SK-N-SH treated with all-trans-retinoic acid at 6 μM for 48 hours (cell line): ENCODE measurements at regions not wholly inside any gene's neighbourhood (a gene's known extent, or its start where the extent isn't known, plus 50 kb on each side); places are given as distances from the start of the nearest gene placed in this dataset.

Source experiments
- ATAC-seq: fragments of 200-7000 bp; cut with Tn5 transposase; 3 replicates; pipeline ENCODE4 v1.9.1; 2020; ENCODE audit warnings: mild to moderate bottlenecking, moderate library complexity
- BACH2 ChIP-seq: fragments of 250-450 bp; sonication (Bioruptor Pico); IDR thresholded peaks from 2 replicates; pipeline ENCODE4 v1.9.0; 2021; ENCODE audit warnings: mild to moderate bottlenecking, borderline replicate concordance
- CSDC2 ChIP-seq: fragments of 250-450 bp; sonication (Bioruptor Pico); IDR thresholded peaks from 2 replicates; pipeline ENCODE4 v1.5.0; 2020; ENCODE audit warnings: mild to moderate bottlenecking, moderate library complexity
- GLIS3 ChIP-seq: fragments of 250-450 bp; sonication (Bioruptor Pico); IDR thresholded peaks from 2 replicates; pipeline ENCODE4 v1.5.0; 2020; ENCODE audit warnings: mild to moderate bottlenecking, moderate library complexity
- OSR1 ChIP-seq: fragments of 250-450 bp; sonication (Bioruptor Pico); IDR thresholded peaks from 2 replicates; pipeline ENCODE4 v1.8.0; 2022; ENCODE audit warnings: moderate library complexity, mild to moderate bottlenecking, inconsistent platforms
- PPARA ChIP-seq: fragments of 250-450 bp; sonication (Bioruptor Pico); IDR thresholded peaks from 2 replicates; pipeline ENCODE4 v1.5.0; 2020; ENCODE audit warnings: mild to moderate bottlenecking, borderline replicate concordance
- RARB ChIP-seq: fragments of 250-450 bp; sonication (Bioruptor Pico); IDR thresholded peaks from 2 replicates; pipeline ENCODE4 v1.8.0; 2021; ENCODE audit warnings: mild to moderate bottlenecking, moderate library complexity
- SNAI2 ChIP-seq: fragments of 250-450 bp; sonication (Bioruptor Pico); IDR thresholded peaks from 2 replicates; pipeline ENCODE4 v1.5.0; 2020; ENCODE audit warnings: mild to moderate bottlenecking, moderate library complexity
- TCF4 ChIP-seq: fragments of 250-450 bp; sonication (Bioruptor Pico); IDR thresholded peaks from 2 replicates; pipeline ENCODE4 v1.8.0; 2021; ENCODE audit warnings: mild to moderate bottlenecking, moderate library complexity, borderline replicate concordance
- TOX ChIP-seq: fragments of 250-450 bp; sonication (Bioruptor Pico); IDR thresholded peaks from 2 replicates; pipeline ENCODE4 v1.8.0; 2021; ENCODE audit warnings: mild to moderate bottlenecking, moderate library complexity, borderline replicate concordance
- ZC3H10 ChIP-seq: fragments of 250-450 bp; sonication (Bioruptor Pico); IDR thresholded peaks from 2 replicates; pipeline ENCODE4 v1.5.1; 2021; ENCODE audit warnings: mild to moderate bottlenecking, moderate library complexity
- ZFP3 ChIP-seq: fragments of 250-450 bp; sonication (Bioruptor Pico); IDR thresholded peaks from 2 replicates; pipeline ENCODE4 v1.5.0; 2020; ENCODE audit warnings: mild to moderate bottlenecking, moderate library complexity
- ZFP30 ChIP-seq: fragments of 450-650 bp; formaldehyde crosslinking; IDR thresholded peaks from 2 replicates; pipeline ENCODE4 v1.5.0; 2022; ENCODE audit warnings: mild to moderate bottlenecking, moderate library complexity
- ZNF70 ChIP-seq: fragments of 450-650 bp; formaldehyde crosslinking; IDR thresholded peaks from 2 replicates; pipeline ENCODE4 v1.5.0; 2020; ENCODE audit warnings: mild to moderate bottlenecking, moderate library complexity
- ZNF8 ChIP-seq: fragments of 450-650 bp; formaldehyde crosslinking; IDR thresholded peaks from 2 replicates; pipeline ENCODE4 v1.5.0; 2020; ENCODE audit warnings: mild to moderate bottlenecking, moderate library complexity
- TF ChIP-seq, protein P1 (sequence below): fragments of 250-450 bp; sonication (Bioruptor Pico); IDR thresholded peaks from 2 replicates; pipeline ENCODE4 v1.8.0; 2020; ENCODE audit warnings: mild to moderate bottlenecking, moderate library complexity, borderline replicate concordance
- TF ChIP-seq, protein P2 (sequence below): fragments of 250-450 bp; sonication (Bioruptor Pico); IDR thresholded peaks from 2 replicates; pipeline ENCODE4 v1.5.1; 2020; ENCODE audit warnings: low read depth, mild to moderate bottlenecking, moderate library complexity
- TF ChIP-seq, protein P3 (sequence below): fragments of 250-450 bp; sonication (Bioruptor Pico); IDR thresholded peaks from 2 replicates; pipeline ENCODE4 v1.5.0; 2020; ENCODE audit warnings: mild to moderate bottlenecking, moderate library complexity
- TF ChIP-seq, protein P4 (sequence below): fragments of 250-450 bp; sonication (Bioruptor Pico); IDR thresholded peaks from 2 replicates; pipeline ENCODE4 v1.8.0; 2021; ENCODE audit warnings: low read depth, mild to moderate bottlenecking, moderate library complexity, borderline replicate concordance

DNA sequence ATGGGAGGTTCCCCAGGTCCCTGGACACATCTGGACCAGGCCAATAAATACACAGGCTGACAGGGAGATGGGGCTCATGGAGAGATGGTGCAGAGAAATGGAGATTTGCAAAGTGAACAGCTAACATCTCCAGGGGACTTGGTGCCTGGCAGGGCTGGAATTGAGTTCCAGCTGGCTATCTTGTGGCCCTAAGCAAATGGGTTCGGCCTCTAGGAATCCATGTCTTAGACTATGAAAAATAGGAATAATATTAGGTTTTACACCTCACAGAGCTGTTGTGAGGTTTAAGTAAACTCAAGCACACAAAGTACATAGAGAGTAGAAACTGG lies 82.9 kb upstream of the SPATA12 start (continued):
- TF ChIP-seq, protein P1, sequence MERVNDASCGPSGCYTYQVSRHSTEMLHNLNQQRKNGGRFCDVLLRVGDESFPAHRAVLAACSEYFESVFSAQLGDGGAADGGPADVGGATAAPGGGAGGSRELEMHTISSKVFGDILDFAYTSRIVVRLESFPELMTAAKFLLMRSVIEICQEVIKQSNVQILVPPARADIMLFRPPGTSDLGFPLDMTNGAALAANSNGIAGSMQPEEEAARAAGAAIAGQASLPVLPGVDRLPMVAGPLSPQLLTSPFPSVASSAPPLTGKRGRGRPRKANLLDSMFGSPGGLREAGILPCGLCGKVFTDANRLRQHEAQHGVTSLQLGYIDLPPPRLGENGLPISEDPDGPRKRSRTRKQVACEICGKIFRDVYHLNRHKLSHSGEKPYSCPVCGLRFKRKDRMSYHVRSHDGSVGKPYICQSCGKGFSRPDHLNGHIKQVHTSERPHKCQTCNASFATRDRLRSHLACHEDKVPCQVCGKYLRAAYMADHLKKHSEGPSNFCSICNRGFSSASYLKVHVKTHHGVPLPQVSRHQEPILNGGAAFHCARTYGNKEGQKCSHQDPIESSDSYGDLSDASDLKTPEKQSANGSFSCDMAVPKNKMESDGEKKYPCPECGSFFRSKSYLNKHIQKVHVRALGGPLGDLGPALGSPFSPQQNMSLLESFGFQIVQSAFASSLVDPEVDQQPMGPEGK (CRISPR knock-in tag), result no peak
- no peak for TF ChIP-seq SNAI2 (CRISPR knock-in tag)
- TF ChIP-seq ZNF8 (CRISPR knock-in tag), result no peak

DNA sequence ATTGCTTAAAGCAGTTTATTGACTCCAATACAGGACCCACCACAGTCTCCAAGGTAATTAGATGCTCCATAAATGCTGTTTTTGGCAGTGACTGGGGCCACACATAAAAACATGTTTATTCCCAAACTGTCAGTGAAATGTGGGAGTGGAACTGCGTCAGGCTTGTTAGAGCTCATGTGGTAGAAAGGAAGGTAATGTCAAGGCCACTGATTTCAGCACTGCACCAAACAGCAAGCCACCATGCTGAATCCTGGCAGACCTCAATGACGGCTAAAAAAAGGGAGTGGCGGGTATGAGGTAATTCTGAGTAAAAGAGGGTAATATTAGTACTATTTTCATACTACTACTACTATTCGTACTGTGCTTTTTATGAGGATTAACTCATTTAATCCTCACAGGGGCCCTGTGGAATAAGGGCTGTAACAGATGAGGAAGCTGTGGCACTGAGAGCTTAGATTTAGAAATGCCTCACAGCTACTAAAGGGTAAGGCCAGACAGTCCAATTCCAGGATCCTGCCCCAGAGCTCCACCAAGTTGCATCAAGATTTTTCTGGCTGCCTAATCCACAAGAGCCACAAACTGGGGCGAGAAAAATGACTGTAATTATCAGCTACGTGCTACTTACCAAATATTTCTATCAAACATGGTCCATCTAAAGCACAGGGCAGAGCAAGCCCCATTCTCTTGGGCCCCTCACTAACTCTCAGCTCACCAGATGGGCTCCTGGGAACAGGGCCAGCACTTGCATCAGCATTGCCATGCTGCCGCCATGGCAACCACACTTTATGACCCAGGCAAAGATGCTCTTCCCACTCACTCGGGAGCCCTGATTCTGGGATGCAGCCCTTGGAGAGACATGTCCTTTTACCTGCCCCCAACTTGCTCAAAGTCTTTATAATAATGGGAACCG lies 83.6 kb upstream of the SPATA12 start:
- no peak for TF ChIP-seq RARB (CRISPR knock-in tag)
- TF ChIP-seq, protein P2, sequence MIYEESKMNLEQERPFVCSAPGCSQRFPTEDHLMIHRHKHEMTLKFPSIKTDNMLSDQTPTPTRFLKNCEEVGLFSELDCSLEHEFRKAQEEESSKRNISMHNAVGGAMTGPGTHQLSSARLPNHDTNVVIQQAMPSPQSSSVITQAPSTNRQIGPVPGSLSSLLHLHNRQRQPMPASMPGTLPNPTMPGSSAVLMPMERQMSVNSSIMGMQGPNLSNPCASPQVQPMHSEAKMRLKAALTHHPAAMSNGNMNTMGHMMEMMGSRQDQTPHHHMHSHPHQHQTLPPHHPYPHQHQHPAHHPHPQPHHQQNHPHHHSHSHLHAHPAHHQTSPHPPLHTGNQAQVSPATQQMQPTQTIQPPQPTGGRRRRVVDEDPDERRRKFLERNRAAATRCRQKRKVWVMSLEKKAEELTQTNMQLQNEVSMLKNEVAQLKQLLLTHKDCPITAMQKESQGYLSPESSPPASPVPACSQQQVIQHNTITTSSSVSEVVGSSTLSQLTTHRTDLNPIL, result no peak
- TF ChIP-seq OSR1 (CRISPR knock-in tag), result no peak
- no peak for TF ChIP-seq TOX (CRISPR knock-in tag)
- TF ChIP-seq GLIS3 (CRISPR knock-in tag), result no peak
- TF ChIP-seq ZC3H10 (CRISPR knock-in tag), result no peak
- TF ChIP-seq, protein P3, sequence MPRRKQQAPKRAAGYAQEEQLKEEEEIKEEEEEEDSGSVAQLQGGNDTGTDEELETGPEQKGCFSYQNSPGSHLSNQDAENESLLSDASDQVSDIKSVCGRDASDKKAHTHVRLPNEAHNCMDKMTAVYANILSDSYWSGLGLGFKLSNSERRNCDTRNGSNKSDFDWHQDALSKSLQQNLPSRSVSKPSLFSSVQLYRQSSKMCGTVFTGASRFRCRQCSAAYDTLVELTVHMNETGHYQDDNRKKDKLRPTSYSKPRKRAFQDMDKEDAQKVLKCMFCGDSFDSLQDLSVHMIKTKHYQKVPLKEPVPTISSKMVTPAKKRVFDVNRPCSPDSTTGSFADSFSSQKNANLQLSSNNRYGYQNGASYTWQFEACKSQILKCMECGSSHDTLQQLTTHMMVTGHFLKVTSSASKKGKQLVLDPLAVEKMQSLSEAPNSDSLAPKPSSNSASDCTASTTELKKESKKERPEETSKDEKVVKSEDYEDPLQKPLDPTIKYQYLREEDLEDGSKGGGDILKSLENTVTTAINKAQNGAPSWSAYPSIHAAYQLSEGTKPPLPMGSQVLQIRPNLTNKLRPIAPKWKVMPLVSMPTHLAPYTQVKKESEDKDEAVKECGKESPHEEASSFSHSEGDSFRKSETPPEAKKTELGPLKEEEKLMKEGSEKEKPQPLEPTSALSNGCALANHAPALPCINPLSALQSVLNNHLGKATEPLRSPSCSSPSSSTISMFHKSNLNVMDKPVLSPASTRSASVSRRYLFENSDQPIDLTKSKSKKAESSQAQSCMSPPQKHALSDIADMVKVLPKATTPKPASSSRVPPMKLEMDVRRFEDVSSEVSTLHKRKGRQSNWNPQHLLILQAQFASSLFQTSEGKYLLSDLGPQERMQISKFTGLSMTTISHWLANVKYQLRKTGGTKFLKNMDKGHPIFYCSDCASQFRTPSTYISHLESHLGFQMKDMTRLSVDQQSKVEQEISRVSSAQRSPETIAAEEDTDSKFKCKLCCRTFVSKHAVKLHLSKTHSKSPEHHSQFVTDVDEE (CRISPR knock-in tag), result no peak
- TF ChIP-seq TCF4 (CRISPR knock-in tag), result peak; percentile 48; the same call in 1 of the 2 replicates
- TF ChIP-seq BACH2, result no peak
- TF ChIP-seq ZNF70 (CRISPR knock-in tag), result peak; percentile 95
- TF ChIP-seq, protein P1 (CRISPR knock-in tag), result no peak
- TF ChIP-seq, protein P4, sequence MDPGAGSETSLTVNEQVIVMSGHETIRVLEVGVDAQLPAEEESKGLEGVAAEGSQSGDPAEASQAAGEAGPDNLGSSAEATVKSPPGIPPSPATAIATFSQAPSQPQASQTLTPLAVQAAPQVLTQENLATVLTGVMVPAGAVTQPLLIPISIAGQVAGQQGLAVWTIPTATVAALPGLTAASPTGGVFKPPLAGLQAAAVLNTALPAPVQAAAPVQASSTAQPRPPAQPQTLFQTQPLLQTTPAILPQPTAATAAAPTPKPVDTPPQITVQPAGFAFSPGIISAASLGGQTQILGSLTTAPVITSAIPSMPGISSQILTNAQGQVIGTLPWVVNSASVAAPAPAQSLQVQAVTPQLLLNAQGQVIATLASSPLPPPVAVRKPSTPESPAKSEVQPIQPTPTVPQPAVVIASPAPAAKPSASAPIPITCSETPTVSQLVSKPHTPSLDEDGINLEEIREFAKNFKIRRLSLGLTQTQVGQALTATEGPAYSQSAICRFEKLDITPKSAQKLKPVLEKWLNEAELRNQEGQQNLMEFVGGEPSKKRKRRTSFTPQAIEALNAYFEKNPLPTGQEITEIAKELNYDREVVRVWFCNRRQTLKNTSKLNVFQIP (CRISPR knock-in tag), result no peak
- TF ChIP-seq ZFP30 (CRISPR knock-in tag), result no peak
- TF ChIP-seq ZNF8 (CRISPR knock-in tag), result no peak
- peak; percentile 81 for ATAC-seq

DNA sequence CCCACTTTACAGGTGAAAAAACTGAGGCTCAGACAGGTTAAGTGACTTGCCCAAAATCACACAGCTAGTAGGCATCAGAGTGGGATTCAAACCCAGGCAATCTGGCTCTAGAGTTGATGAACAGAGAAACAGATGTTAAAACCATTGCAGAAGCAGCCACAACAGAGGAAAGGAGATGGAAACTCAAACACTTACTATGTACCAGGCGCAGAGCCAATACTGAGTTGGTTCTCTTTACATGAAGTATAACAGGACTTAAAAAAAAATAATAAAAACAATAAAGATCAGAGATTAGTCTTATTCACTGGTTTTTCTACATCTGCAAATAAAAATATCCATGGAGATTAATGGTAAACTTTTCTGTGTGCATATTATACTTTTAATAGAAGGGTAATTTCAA lies 84.9 kb upstream of the SPATA12 start:
- no peak for ATAC-seq
- TF ChIP-seq PPARA (no peak), ZFP30 (CRISPR knock-in tag) (no peak), TOX (CRISPR knock-in tag) (no peak), RARB (CRISPR knock-in tag) (no peak), ZFP3 (no peak), SNAI2 (CRISPR knock-in tag) (no peak), ZC3H10 (CRISPR knock-in tag) (no peak), CSDC2 (CRISPR knock-in tag) (no peak), ZNF8 (CRISPR knock-in tag) (no peak)
